CD14-positive monocyte (primary cell): ENCODE measurements at regions not wholly inside any gene's neighbourhood (a gene's known extent, or its start where the extent isn't known, plus 50 kb on each side); places are given as distances from the start of the nearest gene placed in this dataset.

Experiments used
- DNase-seq, 3 donors: peaks; one replicate each; pipeline ENCODE4 v3.0.0-alpha.2; 2011 to 2022
- H2AFZ ChIP-seq: 2 replicates; pipeline ENCODE4 v1.6.0; 2012; ENCODE audit warnings: mild to moderate bottlenecking, low read depth, low read length, inconsistent platforms; ENCODE audit not compliant: insufficient read depth, poor library complexity, severe bottlenecking
- H3K27ac ChIP-seq, 2 donors: 1 replicate in 1 of 2; 2 replicates in 1 of 2; pipeline ENCODE4 v1.5.1; 2012 to 2013; ENCODE audit warnings: low read length in 2 of 2, control low read depth in 1 of 2, inconsistent platforms in 1 of 2, low read depth in 1 of 2, mild to moderate bottlenecking in 1 of 2
- H3K27me3 ChIP-seq, 2 donors: one replicate each; pipeline versions ENCODE4 v1.6.0 to v1.6.1; 2011 to 2013; ENCODE audit warnings: low read length in 2 of 2; ENCODE audit not compliant: control insufficient read depth in 2 of 2, insufficient read depth in 2 of 2
- H3K36me3 ChIP-seq, 2 donors: replicated peaks in 1 of 2; 1 replicate in 1 of 2; 2 replicates in 1 of 2; pipeline versions ENCODE4 v1.5.1 to v1.6.1; 2012 to 2013; ENCODE audit warnings: low read length in 2 of 2, control low read depth in 1 of 2, inconsistent platforms in 1 of 2, mild to moderate bottlenecking in 1 of 2; ENCODE audit not compliant: insufficient read depth in 2 of 2, control insufficient read depth in 1 of 2
- H3K4me1 ChIP-seq, 2 donors: 1 replicate in 1 of 2; 2 replicates in 1 of 2; pipeline versions ENCODE4 v1.5.1 to v1.6.1; 2012 to 2013; ENCODE audit warnings: low read length in 2 of 2, control low read depth in 1 of 2, inconsistent platforms in 1 of 2, mild to moderate bottlenecking in 1 of 2, moderate library complexity in 1 of 2; ENCODE audit not compliant: insufficient read depth in 2 of 2, control insufficient read depth in 1 of 2
- H3K4me2 ChIP-seq: replicated peaks from 2 replicates; pipeline ENCODE3; 2012; ENCODE audit warnings: low read length, moderate library complexity, mild to moderate bottlenecking; ENCODE audit not compliant: poor library complexity, severe bottlenecking; ENCODE audit errors: extremely low read depth
- H3K4me3 ChIP-seq, 3 experiments: fragments of 200-600 bp in 1 of 3; sonication (generic) in 1 of 3; replicated peaks in 1 of 3; 1 replicate in 2 of 3; 2 replicates in 1 of 3; pipeline ENCODE4 v1.5.1; 2011 to 2013; ENCODE audit warnings: low read length in 3 of 3, mild to moderate bottlenecking in 3 of 3, control low read depth in 2 of 3, low read depth in 2 of 3, inconsistent platforms in 1 of 3, moderate library complexity in 1 of 3
- H3K79me2 ChIP-seq: 2 replicates; pipeline ENCODE4 v1.6.0; 2012; ENCODE audit warnings: mild to moderate bottlenecking, control low read depth, inconsistent platforms, low read length, moderate library complexity; ENCODE audit not compliant: insufficient read depth
- H3K9ac ChIP-seq: 2 replicates; pipeline ENCODE4 v1.6.0; 2017; ENCODE audit warnings: low read length, mild to moderate bottlenecking; ENCODE audit not compliant: insufficient read depth, poor library complexity, severe bottlenecking
- H3K9me3 ChIP-seq, 2 donors: replicated peaks in 1 of 2; 1 replicate in 1 of 2; 2 replicates in 1 of 2; pipeline versions ENCODE4 v1.5.1 to v1.6.1; 2012 to 2013; ENCODE audit warnings: low read length in 2 of 2, control low read depth in 1 of 2; ENCODE audit not compliant: control insufficient read depth in 1 of 2, insufficient read depth in 1 of 2
- H4K20me1 ChIP-seq: 2 replicates; pipeline ENCODE4 v1.6.0; 2012; ENCODE audit warnings: mild to moderate bottlenecking, low read length, control low read depth, moderate library complexity; ENCODE audit not compliant: insufficient read depth
- H3K27ac Mint-ChIP-seq, 7 donors: one replicate each; pipeline ENCODE4 v1.8.0; 2020; ENCODE audit warnings: mild to moderate bottlenecking in 7 of 7, mixed read lengths in 7 of 7, moderate library complexity in 6 of 7, inconsistent platforms in 2 of 7
- H3K27me3 Mint-ChIP-seq, 3 donors: one replicate each; pipeline ENCODE4 v1.8.0; 2021 to 2022; ENCODE audit warnings: low read depth in 3 of 3, mild to moderate bottlenecking in 3 of 3, mixed read lengths in 3 of 3, moderate library complexity in 3 of 3, inconsistent platforms in 1 of 3
- H3K36me3 Mint-ChIP-seq, 2 donors: one replicate each; pipeline ENCODE4 v1.8.0; 2020; ENCODE audit warnings: mixed read lengths in 2 of 2, inconsistent platforms in 1 of 2, mild to moderate bottlenecking in 1 of 2
- H3K4me1 Mint-ChIP-seq: one replicate; pipeline ENCODE4 v1.8.0; 2020; ENCODE audit warnings: mild to moderate bottlenecking, mixed read lengths
- H3K4me3 Mint-ChIP-seq, 2 donors: one replicate each; pipeline ENCODE4 v1.8.0; 2020; ENCODE audit warnings: mild to moderate bottlenecking in 2 of 2, mixed read lengths in 2 of 2, moderate library complexity in 1 of 2
- H3K9me3 Mint-ChIP-seq, 7 donors: one replicate each; pipeline ENCODE4 v1.8.0; 2020 to 2022; ENCODE audit warnings: mixed read lengths in 7 of 7, mild to moderate bottlenecking in 6 of 7, moderate library complexity in 6 of 7, inconsistent platforms in 2 of 7
- CTCF ChIP-seq: fragments of 200-600 bp; IDR thresholded peaks from one replicate; pipeline ENCODE4 v1.8.0; 2022; ENCODE audit warnings: antibody characterized with exemption, mild to moderate bottlenecking
- WGBS: methylation state at CpG from one replicate; pipeline ENCODE4 v1.1.5; 2013; ENCODE audit warnings: missing lambda C conversion rate; ENCODE audit not compliant: insufficient coverage; 5-methylcytosine and 5-hydroxymethylcytosine counted together
- intact Hi-C, 2 donors: fragments of 100-400 bp; cut with micrococcal nuclease; formaldehyde crosslinking; loops; one replicate each; pipeline versions ENCODE4 v1.15.0 to v1.15.1; 2023

GRCh38 chr5:21219251-21219650, 1231.3 kb upstream of the CDH18 start:
- Histone ChIP-seq H2AFZ (no peak overlapping the region), H3K36me3 (no peaks in the 10 kb centered on the region), H3K27ac (no peak overlapping the region), H3K27me3 (no peaks in the 10 kb centered on the region), H3K79me2 (no peaks in the 10 kb centered on the region), H3K9ac (no peak overlapping the region), H3K4me2 (no peak overlapping the region), H3K4me1 (no peaks in the 10 kb centered on the region), H4K20me1 (no peaks in the 10 kb centered on the region), H3K9me3 (peaks cover 0 to 3% of the 10 kb centered on the region in 2 donors), H3K4me3 (no peak overlapping the region)
- H3K4me1 Mint-ChIP-seq = no peaks in the 10 kb centered on the region
- no peaks in the 10 kb centered on the region for H3K36me3 Mint-ChIP-seq
- DNase-seq = no peak
- H3K4me3 Mint-ChIP-seq = no peak overlapping the region
- H3K9me3 Mint-ChIP-seq = peaks cover 0 to 7% (median 4%) of the 10 kb centered on the region in 7 donors
- WGBS = no CpG with 5 or more reads among the region's 1 CpG
- no peak overlapping the region for H3K27ac Mint-ChIP-seq
- H3K27me3 Mint-ChIP-seq = peaks cover 0 to 2% (median 0%) of the 10 kb centered on the region in 3 donors
- intact Hi-C loops = no loop called here
- no peak for TF ChIP-seq CTCF

- Mint-ChIP-seq H3K4me1 (no peaks in the 10 kb centered on the region), H3K36me3 (no peaks in the 10 kb centered on the region), H3K4me3 (no peak overlapping the region), H3K9me3 (peaks cover 0 to 5% (median 0%) of the 10 kb centered on the region in 7 donors), H3K27ac (no peak overlapping the region), H3K27me3 (peaks cover 0 to 1% (median 0%) of the 10 kb centered on the region in 3 donors)
- H4K20me1 ChIP-seq = no peaks in the 10 kb centered on the region
- no peaks in the 10 kb centered on the region for H3K27me3 ChIP-seq
- DNase-seq = no peak
- no peak overlapping the region for H3K4me2 ChIP-seq
- no peaks in the 10 kb centered on the region for H3K9me3 ChIP-seq
- no peak overlapping the region for H3K9ac ChIP-seq
- no peaks in the 10 kb centered on the region for H3K4me1 ChIP-seq
- no peak overlapping the region for H2AFZ ChIP-seq
- no peak overlapping the region for H3K27ac ChIP-seq
- H3K36me3 ChIP-seq = no peaks in the 10 kb centered on the region
- WGBS = 100% methylated on average over 1 of the region's 1 CpG
- no peaks in the 10 kb centered on the region for H3K79me2 ChIP-seq
- H3K4me3 ChIP-seq = no peak overlapping the region
- intact Hi-C loops = no loop called here
- TF ChIP-seq CTCF = no peak
These were observed 1224.0 kb upstream of the CDH18 start for GRCh38 chr5:21212026-21212425.
